Epithelial cell of proximal tubule (primary cell): ENCODE measurements at regions not wholly inside any gene's neighbourhood (a gene's known extent, or its start where the extent isn't known, plus 50 kb on each side); places are given as distances from the start of the nearest gene placed in this dataset.
A peak's percentile ranks its signal among the peaks of the same experiment; 100 is the strongest.

ENCODE experiments used
- DNase-seq: peaks from one replicate; pipeline ENCODE4 v3.0.0-alpha.2; 2011; ENCODE audit warnings: low read depth
- H3K4me3 ChIP-seq: 2 replicates; pipeline ENCODE4 v1.5.1; 2011; ENCODE audit warnings: low read depth, mild to moderate bottlenecking, low read length
- TF ChIP-seq, protein P1 (sequence below): conservative IDR thresholded peaks from 2 replicates; pipeline ENCODE4 v1.5.1; 2012; ENCODE audit warnings: low read depth, mild to moderate bottlenecking, low read length

DNA sequence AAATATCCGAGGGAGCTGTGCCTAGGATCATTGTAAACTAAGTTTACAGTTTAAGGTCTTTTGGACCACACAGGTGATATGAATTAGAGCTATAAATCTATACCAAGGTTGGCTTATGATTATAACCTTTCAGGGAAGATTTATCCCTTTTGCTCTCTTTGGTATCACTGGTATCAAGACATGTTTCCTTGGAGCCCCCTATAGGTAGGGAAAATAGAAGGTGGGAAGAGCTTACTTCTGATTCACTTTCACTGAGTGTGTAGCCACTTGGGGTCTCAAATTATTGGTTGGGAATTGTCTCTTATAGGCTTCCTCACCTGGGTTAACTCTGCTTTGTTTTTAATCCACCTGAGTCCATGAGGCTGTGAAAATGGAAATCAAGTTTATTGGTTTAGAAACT lies 262.1 kb upstream of the NR3C2 start:
- no peak for DNase-seq
- TF ChIP-seq, protein P1, sequence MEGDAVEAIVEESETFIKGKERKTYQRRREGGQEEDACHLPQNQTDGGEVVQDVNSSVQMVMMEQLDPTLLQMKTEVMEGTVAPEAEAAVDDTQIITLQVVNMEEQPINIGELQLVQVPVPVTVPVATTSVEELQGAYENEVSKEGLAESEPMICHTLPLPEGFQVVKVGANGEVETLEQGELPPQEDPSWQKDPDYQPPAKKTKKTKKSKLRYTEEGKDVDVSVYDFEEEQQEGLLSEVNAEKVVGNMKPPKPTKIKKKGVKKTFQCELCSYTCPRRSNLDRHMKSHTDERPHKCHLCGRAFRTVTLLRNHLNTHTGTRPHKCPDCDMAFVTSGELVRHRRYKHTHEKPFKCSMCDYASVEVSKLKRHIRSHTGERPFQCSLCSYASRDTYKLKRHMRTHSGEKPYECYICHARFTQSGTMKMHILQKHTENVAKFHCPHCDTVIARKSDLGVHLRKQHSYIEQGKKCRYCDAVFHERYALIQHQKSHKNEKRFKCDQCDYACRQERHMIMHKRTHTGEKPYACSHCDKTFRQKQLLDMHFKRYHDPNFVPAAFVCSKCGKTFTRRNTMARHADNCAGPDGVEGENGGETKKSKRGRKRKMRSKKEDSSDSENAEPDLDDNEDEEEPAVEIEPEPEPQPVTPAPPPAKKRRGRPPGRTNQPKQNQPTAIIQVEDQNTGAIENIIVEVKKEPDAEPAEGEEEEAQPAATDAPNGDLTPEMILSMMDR = peak; percentile 38
- no peak overlapping the region for H3K4me3 ChIP-seq

DNA sequence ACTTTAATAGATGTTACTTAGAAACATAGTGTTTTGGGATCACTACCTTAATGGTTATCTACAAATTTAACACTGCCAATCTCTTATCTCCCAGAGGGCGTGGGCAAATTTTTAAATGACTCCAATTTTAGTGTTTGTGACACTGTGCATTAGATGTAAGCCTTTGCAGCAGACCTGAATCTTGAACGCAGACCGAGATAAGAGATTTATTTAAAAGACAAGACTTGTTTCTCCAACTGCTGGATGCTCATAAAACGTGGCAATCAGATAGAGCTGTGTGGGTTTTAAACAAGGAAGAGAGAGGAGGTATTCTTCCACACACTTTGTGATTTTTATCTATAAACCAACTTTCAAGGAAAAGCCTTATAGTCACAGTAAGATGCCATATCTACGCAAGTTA lies 252.5 kb upstream of the NR3C2 start:
- H3K4me3 ChIP-seq = no peak overlapping the region
- TF ChIP-seq, protein P1 = no peak
- DNase-seq = no peak

DNA sequence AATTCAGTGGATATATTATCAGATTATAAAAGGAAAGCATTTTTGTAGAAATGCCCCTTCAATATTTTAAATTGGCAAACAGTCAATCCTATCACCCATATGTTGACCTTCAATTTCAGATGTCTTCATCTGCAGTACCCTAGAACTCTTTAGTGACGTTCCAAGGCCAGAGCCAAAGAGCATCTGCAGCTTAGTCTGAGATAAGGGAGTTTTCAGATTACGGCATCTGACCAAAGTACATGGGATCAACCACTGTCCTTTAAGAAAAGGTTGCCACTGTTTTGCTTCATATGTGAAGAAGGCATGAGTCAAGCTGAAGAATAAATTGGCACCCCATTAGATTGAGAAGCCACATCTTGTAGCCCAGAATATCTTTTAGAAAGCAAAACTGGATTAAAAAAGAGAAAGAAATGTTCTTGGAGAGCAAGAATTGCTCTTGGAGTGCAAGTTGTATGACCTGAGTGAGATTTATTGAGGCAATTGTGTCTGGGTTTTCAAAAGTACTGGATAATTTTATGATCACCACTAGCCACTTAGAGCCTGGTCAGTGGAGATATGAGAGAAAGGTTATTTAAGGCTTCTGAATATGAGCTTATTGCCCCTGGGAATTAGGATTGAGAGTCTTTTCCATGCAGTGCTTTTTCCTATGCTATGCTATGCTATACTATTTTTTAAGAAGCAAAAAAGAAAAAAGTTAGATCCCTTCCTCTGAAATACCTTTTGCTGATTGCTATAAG lies 251.9 kb upstream of the NR3C2 start:
- DNase-seq = no peak
- H3K4me3 ChIP-seq = no peak overlapping the region
- TF ChIP-seq, protein P1 = no peak

DNA sequence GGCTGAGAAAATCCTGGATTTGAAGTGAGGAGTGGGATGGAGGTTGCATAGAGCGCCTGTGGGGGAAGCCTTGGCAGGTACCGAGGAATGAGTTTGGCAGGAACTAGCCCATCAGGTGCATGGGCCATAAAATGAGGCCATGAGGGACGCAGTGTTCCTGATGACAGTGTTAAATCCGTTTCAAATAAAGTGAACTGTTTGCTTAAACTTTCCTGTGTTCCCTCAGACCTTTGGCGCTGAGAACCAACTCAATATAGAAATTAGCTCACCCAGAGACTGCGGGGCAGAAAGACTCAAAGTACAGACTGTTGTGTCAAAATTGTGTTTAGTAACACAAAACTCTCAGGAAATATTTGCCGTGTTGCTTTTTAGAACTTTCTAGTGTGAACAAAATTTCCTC lies 250.0 kb upstream of the NR3C2 start:
- no peak for DNase-seq
- no peak overlapping the region for H3K4me3 ChIP-seq
- TF ChIP-seq, protein P1 = no peak

DNA sequence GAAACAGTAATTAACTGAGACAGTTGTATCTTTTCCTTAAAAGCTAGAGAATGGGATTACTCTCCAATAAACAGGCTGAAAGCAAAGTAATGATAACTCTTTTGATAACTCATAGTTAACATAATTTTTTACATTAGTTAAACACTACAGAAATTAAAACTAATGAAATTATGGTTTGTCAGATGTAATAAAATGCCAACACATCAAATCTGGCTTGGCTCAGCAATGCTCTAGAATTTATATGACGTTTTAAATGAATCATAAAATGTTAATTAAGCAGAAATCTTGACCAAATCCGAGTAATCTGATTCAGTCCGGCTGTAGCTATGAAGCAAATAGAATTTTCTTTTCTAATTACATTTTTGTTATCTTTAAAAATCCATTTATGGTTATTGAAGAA lies 244.2 kb upstream of the NR3C2 start:
- TF ChIP-seq, protein P1 = no peak
- no peak overlapping the region for H3K4me3 ChIP-seq
- DNase-seq = no peak

DNA sequence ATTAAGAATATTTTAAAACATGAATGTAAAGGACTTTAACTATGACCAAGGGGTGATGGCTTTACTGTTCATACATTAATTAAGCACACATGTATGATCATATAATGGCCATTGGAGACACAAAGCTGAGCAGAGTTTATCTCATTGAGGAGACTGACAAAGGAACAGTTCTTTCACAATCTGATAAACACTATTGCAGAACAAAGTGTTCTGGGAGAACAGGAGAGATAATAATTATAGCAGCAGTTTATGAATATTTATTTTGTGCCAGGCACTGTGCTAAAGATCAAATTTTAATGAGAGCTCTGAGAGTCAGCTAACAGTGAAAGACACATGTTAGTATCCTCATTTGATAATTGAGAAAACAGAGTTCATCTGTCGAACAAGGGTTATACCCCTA lies 242.4 kb upstream of the NR3C2 start:
- no peak overlapping the region for H3K4me3 ChIP-seq
- TF ChIP-seq, protein P1 = no peak
- DNase-seq = no peak

DNA sequence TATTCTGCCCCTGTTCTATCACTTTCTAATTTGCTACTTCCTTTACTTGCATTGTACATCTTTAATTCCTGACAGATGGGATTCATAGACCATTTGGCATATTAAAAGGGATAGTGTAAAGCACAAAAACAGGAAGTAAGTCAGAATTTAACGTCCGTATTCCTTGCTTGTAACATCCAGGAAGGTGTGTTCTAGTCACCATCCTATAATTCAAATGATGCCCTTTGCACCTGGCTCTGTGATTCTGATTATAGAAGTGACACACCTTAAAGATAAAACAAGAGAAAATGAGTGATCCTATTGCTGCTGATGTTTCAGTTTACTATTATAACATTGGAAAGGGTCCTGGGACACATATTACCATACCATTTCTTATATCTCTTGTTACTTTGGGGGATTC lies 238.7 kb upstream of the NR3C2 start:
- DNase-seq = no peak

More for the DNA sequence above, 238.7 kb upstream of the NR3C2 start:
- no peak overlapping the region for H3K4me3 ChIP-seq
- TF ChIP-seq, protein P1 = no peak
